Left renal cortex interstitium (tissue), 4 donors: ENCODE measurements at regions not wholly inside any gene's neighbourhood (a gene's known extent, or its start where the extent isn't known, plus 50 kb on each side); places are given as distances from the start of the nearest gene placed in this dataset.

Experiments
- DNase-seq, 4 donors: peaks; one replicate each; pipeline ENCODE4 v3.0.0-alpha.2; 2013; ENCODE audit warnings: low read depth in 4 of 4, low spot score in 2 of 4, missing footprints in 1 of 4

DNA sequence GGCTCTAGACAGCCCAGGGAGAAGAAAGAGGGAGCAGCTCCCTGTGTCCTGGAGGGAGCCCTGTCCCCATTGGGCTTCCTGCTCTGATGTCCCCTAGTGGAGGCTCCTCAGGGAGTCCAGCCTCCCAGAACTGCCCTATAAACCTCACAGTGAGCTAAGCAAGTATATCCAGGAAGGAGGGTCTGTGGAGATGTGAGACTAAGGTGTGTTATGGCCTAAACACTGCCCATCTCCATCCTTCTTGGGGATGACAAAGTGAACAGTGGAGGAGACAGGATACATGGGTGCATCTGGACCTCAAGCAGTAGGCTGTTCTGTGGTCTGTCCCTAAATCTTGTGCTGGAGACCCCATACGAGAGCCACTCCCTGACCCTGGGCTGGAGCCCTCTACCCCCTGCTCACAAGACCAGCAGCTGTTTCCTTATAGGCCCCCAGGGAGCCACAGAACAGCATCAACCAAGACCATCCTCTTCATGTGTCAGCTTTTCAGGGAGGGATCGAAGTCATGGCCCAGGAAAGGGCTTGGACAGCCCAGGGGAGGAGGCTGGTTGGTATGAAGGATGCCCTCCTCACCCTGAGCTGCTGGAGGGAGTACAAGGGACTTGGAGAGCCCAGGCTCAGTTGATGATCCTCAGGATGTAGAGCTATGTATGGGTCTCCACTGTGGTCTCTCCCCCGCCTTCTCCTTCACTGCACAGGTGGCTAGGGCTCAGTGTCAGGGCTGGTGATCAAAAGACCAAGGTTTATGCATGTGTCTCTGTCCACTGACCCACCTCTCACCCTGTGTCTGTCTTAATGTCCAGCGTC, 49.7 kb upstream of the TOP3B start:
- DNase-seq = no peak
